ENCODE measurements at regions not wholly inside any gene's neighbourhood (a gene's known extent, or its start where the extent isn't known, plus 50 kb on each side); places are given as distances from the start of the nearest gene placed in this dataset.

DNA sequence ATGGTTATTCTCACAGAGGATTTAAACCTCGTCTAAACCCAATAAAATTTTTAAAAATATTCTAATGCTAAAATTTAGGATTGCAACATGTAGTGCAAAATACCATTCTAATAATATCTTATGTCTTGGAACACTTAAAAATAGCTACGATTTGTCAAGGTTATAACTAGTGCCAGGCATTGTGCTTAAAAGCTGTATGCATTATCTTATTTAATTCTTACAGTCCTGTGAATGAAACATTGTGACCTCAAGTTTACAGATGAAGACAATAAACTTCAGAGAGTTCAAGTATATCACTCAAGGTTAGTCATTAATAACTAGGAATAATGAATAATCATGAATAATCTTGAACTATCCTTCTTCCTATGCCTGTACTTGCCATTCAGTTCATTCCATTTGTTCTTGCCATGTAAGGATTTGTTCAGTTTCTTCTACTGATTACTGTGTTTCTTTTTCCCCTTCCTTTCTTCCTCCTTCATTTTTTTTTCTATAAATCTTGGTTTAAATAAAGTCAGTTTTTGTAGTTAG, 897.6 kb upstream of the NR2F2 start:
- DNase-seq = no peak

DNA sequence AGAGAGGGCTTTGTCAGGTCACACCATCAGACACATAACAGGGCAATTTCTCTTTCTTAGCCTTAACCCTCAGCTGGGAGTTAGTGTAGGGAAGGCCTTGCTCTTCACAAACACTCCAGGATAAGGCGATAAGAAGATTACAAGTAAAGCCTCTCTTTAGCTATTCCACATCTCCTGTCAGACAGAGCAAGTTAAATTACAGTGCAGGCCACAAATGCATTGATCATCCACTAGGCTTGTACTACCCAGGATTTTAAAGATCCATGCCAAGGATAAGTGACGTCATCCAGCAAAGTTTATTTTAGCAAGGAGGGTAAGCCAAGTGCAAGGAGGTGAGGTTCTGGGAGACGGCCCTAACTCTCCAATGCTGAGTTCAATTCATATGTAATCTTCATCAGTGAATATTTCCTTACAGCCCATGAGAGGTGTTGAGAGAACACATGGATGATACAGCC, 890.6 kb upstream of the NR2F2 start:
- DNase-seq = no peak

DNA sequence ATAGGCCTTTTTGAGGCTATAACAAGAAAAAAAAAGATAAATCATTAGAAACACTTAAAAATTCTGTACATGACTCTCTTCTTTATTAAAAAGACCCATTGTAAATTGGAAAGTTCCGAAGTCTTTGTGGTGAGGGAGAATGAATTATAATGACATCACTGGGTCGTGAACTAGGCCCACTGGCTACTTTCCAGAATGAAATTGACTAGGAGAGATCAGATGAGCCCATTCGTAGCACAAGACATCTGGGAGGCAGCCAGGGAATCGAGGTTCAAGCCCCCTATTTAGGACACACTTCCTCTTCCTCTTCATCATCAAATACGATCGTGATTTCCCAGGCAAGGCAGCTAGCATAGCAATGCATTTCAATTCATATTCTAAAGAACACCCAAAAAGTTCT, 889.8 kb upstream of the NR2F2 start:
- no peak for DNase-seq

- no peak for DNase-seq
These were observed 888.3 kb upstream of the NR2F2 start for GRCh38 chr15:95442107-95442719.

- DNase-seq = no peak
These were observed 885.6 kb upstream of the NR2F2 start for GRCh38 chr15:95444860-95445259.

DNA sequence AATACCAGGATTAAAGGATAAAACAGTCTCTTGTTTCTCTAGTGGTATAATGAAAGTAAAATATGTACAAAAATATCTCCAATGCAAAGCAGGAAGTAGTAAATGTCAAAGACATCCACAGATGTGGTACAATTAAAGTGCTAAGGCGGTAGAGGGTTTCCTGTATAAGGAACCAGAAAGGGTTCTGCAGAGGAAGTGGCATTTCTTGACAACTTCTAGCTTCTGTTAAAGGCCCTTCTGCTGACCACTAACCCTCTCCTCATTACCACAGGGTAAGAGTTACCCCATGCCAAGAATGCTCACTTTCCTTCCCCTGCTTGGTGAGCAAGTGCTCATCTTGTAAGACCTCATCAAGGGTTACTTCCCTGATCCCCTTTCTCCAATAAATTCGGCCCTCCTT, 883.6 kb upstream of the NR2F2 start:
- no peak for DNase-seq

DNA sequence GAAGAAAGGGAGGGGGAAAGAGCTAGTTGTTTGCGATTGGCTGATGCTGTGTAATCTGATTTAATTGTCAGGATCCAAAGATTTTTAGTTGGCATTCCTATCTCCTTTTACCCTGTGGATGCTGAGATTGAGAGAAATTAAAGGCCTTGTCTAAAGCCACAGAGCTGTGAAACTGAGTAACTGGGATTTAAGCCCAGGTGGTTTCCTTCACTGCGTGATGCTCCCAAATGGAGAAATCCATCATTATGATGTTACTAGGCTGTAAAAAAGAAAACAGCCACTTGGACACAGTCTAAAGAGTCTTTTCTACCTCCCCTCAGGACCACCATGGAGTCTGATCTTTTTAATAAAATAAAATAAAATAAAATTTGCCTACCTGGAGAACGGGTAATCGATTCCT, 883.0 kb upstream of the NR2F2 start:
- DNase-seq = no peak

DNA sequence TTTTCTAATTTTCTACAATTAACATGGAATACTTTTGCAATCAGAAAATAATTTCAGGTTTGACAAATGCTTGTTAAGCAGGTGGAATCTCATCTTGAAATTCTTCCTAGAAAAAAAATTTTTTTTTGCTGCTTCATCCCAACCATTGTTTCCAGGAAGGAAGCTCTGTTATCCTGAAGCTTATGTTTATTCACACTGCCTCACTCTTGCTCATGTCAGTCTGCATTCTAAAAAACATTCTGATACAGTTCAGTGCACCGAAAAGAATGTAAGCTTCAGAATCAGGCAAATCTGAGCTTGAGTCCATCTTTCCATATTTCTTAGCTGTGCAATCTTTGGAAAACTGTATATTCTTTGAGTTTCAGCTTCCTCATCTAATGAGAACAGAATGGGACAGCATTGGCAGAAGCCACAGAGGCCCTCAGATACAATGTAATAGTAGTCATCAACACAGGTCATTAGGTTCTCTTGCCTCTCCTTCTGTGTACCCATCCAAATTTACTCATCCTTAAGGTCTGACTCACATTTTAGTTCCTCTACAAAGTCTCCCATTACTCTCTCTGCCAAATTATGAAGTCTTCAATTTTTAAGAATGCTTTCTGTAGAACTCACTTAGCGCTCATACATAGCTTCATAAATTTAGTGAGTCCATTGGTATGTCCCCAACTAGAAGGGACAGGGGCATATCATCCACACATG, 881.8 kb upstream of the NR2F2 start:
- no peak for DNase-seq

GRCh38 chr15:95449230-95449628, 881.3 kb upstream of the NR2F2 start:
- DNase-seq = no peak

DNA sequence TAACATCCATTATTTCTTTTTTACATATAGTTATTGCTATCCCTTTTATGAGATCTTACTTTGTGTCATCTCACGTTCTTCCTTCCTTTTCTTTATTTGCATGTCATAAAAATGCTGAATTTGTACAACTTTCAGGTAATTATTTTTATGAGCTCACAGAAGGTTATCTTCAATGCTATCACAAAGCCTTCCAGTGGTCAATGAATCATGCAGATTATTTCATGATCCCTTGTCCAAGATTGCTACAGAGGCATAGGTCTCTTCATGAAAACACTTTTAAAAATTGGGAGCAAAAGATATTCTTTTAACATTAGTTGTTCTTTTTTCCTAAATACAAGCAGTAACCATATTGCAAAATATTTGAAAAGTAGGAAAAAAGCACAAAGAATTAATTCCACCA, 880.1 kb upstream of the NR2F2 start:
- no peak for DNase-seq

GRCh38 chr15:95451938-95452337, 878.6 kb upstream of the NR2F2 start:
- no peak for DNase-seq

GRCh38 chr15:95454403-95455262, 875.9 kb upstream of the NR2F2 start:
- no peak for DNase-seq

DNA sequence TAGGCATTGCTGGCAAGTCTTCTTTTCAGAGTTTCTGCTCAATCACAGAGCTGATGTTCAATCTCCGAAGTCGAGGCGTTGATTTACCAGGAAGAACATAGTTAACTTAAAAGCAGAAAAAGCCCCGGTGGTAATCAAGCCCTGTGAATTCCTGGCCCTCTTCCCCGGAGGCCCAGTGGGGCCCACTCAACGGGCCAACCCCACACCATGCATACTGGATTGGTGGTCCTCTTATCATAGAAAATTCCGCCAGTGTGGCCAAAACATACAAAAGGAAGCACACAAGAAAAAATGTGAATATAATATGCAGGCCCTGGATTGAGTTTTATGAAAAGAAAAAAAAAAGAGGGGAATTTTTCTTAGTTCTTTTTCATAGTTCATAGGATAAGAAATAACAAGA, 873.0 kb upstream of the NR2F2 start:
- DNase-seq = no peak

- DNase-seq = no peak
These were observed 871.8 kb upstream of the NR2F2 start for GRCh38 chr15:95458721-95459120.

GRCh38 chr15:95459273-95459672, 871.2 kb upstream of the NR2F2 start:
- no peak for DNase-seq

- no peak for DNase-seq
These were observed 866.0 kb upstream of the NR2F2 start for GRCh38 chr15:95464509-95464908.

DNA sequence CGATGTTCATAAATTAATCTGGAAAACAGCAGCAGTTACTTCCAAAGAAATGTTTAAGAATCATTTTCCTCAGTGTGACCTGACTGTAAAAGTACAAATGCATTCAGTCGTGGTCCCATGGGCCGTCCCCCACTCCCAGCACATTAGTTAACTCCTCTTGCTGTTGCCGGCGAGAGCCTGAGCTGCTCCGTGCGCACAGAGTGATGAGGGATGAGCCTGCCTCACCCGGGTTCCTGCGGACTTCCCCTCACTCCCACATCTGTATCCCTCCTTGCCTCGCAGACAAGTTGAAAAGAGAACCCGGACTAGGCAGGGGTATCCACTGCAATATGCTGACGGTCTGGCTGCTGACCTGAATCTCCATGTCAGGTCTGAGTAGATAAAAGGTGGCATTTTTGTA, 861.7 kb upstream of the NR2F2 start:
- DNase-seq = no peak

GRCh38 chr15:95469496-95470000, 861.0 kb upstream of the NR2F2 start:
- no peak for DNase-seq

GRCh38 chr15:95470529-95470928, 860.0 kb upstream of the NR2F2 start:
- no peak for DNase-seq

- no peak for DNase-seq
These were observed 859.4 kb upstream of the NR2F2 start for GRCh38 chr15:95470997-95471689.

DNA sequence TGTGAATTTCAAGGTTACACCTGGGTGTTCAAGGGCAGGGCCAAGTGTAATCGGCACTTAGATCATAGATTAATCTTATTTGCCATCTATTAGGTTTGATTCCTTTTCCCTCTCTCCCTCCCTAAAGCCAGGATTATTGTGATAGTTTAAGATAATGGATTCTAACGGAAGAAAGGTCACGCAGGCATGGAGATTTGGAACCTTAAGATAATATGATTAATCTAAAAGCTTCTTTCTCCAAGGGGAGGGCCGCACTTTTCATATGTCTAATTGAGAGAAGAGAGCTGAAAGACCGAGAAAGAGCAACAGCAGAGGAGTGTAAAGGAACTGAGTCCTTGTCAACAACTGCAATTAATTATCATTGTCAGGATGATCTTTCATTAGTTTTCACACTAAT, 858.8 kb upstream of the NR2F2 start:
- DNase-seq = no peak

DNA sequence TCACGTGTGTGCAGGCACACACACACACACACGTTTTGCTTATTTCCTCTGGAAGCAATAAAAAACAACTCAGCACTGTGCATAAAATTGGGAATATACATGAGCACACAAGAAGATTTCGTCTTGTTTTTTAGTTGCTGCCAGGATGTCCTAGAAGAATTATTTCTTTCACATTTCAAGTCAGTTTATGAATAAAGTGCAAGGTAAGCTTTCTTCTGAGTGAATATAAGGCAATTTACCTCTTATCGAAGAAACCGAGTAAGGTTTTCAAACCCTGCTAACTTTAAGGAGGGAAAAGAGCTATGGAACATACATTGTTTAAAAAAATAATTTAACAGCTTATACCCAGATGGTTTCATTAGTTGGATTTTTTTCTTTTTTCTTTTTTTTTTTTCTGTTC, 855.4 kb upstream of the NR2F2 start:
- DNase-seq = no peak

All from hypothalamus (tissue), 51 donors.